Activated T-helper 1 cell treated with anti-CD3 and anti-CD28 coated beads, Interleukin-12 subunit alpha, Interleukin-12 subunit beta, Interleukin-2, Interleukin-4 antibody, amounts not matched to agents 30 ng/mL and 10 ng/mL and 1 ng/mL, durations not matched to agents 14 hours and 24 hours and 36 hours (primary cell): ENCODE measurements at regions not wholly inside any gene's neighbourhood (a gene's known extent, or its start where the extent isn't known, plus 50 kb on each side); places are given as distances from the start of the nearest gene placed in this dataset.

Source experiments
- DNase-seq: peaks from one replicate; pipeline ENCODE4 v3.0.0; 2021; ENCODE audit warnings: low spot score
- H3K27ac Mint-ChIP-seq: one replicate; pipeline ENCODE4 v1.8.0; 2021; ENCODE audit warnings: mild to moderate bottlenecking, mixed read lengths
- H3K27me3 Mint-ChIP-seq: one replicate; pipeline ENCODE4 v1.8.0; 2022; ENCODE audit warnings: mild to moderate bottlenecking, moderate library complexity, mixed read lengths; ENCODE audit not compliant: insufficient read depth
- H3K36me3 Mint-ChIP-seq: one replicate; pipeline ENCODE4 v1.8.0; 2021; ENCODE audit warnings: low read depth, mixed read lengths
- H3K4me1 Mint-ChIP-seq: one replicate; pipeline ENCODE4 v1.8.0; 2021; ENCODE audit warnings: low read depth, mixed read lengths
- H3K4me3 Mint-ChIP-seq: one replicate; pipeline ENCODE4 v1.8.0; 2021; ENCODE audit warnings: mild to moderate bottlenecking, moderate library complexity, mixed read lengths
- H3K9me3 Mint-ChIP-seq: one replicate; pipeline ENCODE4 v1.8.0; 2021; ENCODE audit warnings: mixed read lengths
- intact Hi-C: fragments of 100-400 bp; cut with micrococcal nuclease; formaldehyde crosslinking; loops from one replicate; pipeline ENCODE4 v1.15.1; 2024

GRCh38 chr4:62881901-62882300, 1527.3 kb downstream of the TECRL start:
- Mint-ChIP-seq H3K4me3 (no peak overlapping the region), H3K27ac (no peak overlapping the region), H3K27me3 (no peaks in the 10 kb centered on the region), H3K36me3 (no peaks in the 10 kb centered on the region), H3K9me3 (peaks cover 8% of the 10 kb centered on the region), H3K4me1 (no peaks in the 10 kb centered on the region)
- intact Hi-C loops, result no loop called here
- no peak for DNase-seq

- peaks cover 8% of the 10 kb centered on the region for H3K9me3 Mint-ChIP-seq
- no peaks in the 10 kb centered on the region for H3K27me3 Mint-ChIP-seq
- no peaks in the 10 kb centered on the region for H3K36me3 Mint-ChIP-seq
- no peak overlapping the region for H3K27ac Mint-ChIP-seq
- H3K4me3 Mint-ChIP-seq, result no peak overlapping the region
- DNase-seq, result no peak
- intact Hi-C loops, result no loop called here
- H3K4me1 Mint-ChIP-seq, result no peaks in the 10 kb centered on the region
These were observed 1528.0 kb downstream of the TECRL start for GRCh38 chr4:62881210-62881609.

- H3K27ac Mint-ChIP-seq, result no peak overlapping the region
- H3K4me1 Mint-ChIP-seq, result no peaks in the 10 kb centered on the region
- intact Hi-C loops, result no loop called here
These were observed 1536.4 kb downstream of the TECRL start for GRCh38 chr4:62872856-62873255.

GRCh38 chr4:62871078-62871477, 1538.2 kb downstream of the TECRL start:
- intact Hi-C loops, result no loop called here
- H3K36me3 Mint-ChIP-seq, result no peaks in the 10 kb centered on the region
- no peak overlapping the region for H3K4me3 Mint-ChIP-seq
- H3K4me1 Mint-ChIP-seq, result no peaks in the 10 kb centered on the region
- no peaks in the 10 kb centered on the region for H3K27me3 Mint-ChIP-seq
- no peak for DNase-seq
- H3K9me3 Mint-ChIP-seq, result peaks cover 6% of the 10 kb centered on the region
- H3K27ac Mint-ChIP-seq, result no peak overlapping the region

More at GRCh38 chr4:62872856-62873255, 1536.4 kb downstream of the TECRL start:
- DNase-seq, result no peak
- Mint-ChIP-seq H3K4me3 (no peak overlapping the region), H3K9me3 (peaks cover 7% of the 10 kb centered on the region), H3K27me3 (no peaks in the 10 kb centered on the region), H3K36me3 (no peaks in the 10 kb centered on the region)

GRCh38 chr4:62870451-62870850, 1538.8 kb downstream of the TECRL start:
- intact Hi-C loops, result no loop called here
- no peak overlapping the region for H3K4me3 Mint-ChIP-seq
- no peaks in the 10 kb centered on the region for H3K27me3 Mint-ChIP-seq
- H3K9me3 Mint-ChIP-seq, result peaks cover 7% of the 10 kb centered on the region
- H3K27ac Mint-ChIP-seq, result no peak overlapping the region
- H3K36me3 Mint-ChIP-seq, result no peaks in the 10 kb centered on the region
- no peak for DNase-seq
- H3K4me1 Mint-ChIP-seq, result no peaks in the 10 kb centered on the region

GRCh38 chr4:62865261-62865660, 1544.0 kb downstream of the TECRL start:
- H3K4me3 Mint-ChIP-seq, result no peak overlapping the region
- intact Hi-C loops, result no loop called here
- no peaks in the 10 kb centered on the region for H3K36me3 Mint-ChIP-seq
- DNase-seq, result no peak
- no peaks in the 10 kb centered on the region for H3K4me1 Mint-ChIP-seq
- no peaks in the 10 kb centered on the region for H3K27me3 Mint-ChIP-seq
- H3K27ac Mint-ChIP-seq, result no peak overlapping the region
- peaks cover 4% of the 10 kb centered on the region for H3K9me3 Mint-ChIP-seq

- H3K4me1 Mint-ChIP-seq, result no peaks in the 10 kb centered on the region
These were observed 1559.6 kb downstream of the TECRL start for GRCh38 chr4:62849696-62850095.

GRCh38 chr4:62835631-62836030, 1573.6 kb downstream of the TECRL start:
- H3K9me3 Mint-ChIP-seq, result peaks cover 26% of the 10 kb centered on the region
- DNase-seq, result no peak
- H3K4me3 Mint-ChIP-seq, result no peak overlapping the region
- intact Hi-C loops, result no loop called here
- no peak overlapping the region for H3K27ac Mint-ChIP-seq
- no peaks in the 10 kb centered on the region for H3K27me3 Mint-ChIP-seq
- H3K4me1 Mint-ChIP-seq, result no peaks in the 10 kb centered on the region
- no peaks in the 10 kb centered on the region for H3K36me3 Mint-ChIP-seq

More at GRCh38 chr4:62849696-62850095, 1559.6 kb downstream of the TECRL start:
- H3K27me3 Mint-ChIP-seq, result no peaks in the 10 kb centered on the region
- peaks cover 4% of the 10 kb centered on the region for H3K9me3 Mint-ChIP-seq
- no peak overlapping the region for H3K4me3 Mint-ChIP-seq
- intact Hi-C loops, result no loop called here
- no peaks in the 10 kb centered on the region for H3K36me3 Mint-ChIP-seq
- DNase-seq, result no peak
- H3K27ac Mint-ChIP-seq, result no peak overlapping the region

- no peak for DNase-seq
- Mint-ChIP-seq H3K9me3 (peaks cover 15% of the 10 kb centered on the region), H3K4me1 (no peaks in the 10 kb centered on the region), H3K36me3 (no peaks in the 10 kb centered on the region), H3K4me3 (no peak overlapping the region), H3K27me3 (no peaks in the 10 kb centered on the region), H3K27ac (no peak overlapping the region)
- intact Hi-C loops, result no loop called here
These were observed 1586.9 kb downstream of the TECRL start for GRCh38 chr4:62822306-62822705.

- intact Hi-C loops, result no loop called here
- Mint-ChIP-seq H3K36me3 (no peaks in the 10 kb centered on the region), H3K4me1 (no peaks in the 10 kb centered on the region), H3K9me3 (peaks cover 9% of the 10 kb centered on the region), H3K27me3 (no peaks in the 10 kb centered on the region), H3K4me3 (no peak overlapping the region), H3K27ac (no peak overlapping the region)
- DNase-seq, result no peak
These were observed 1592.7 kb downstream of the TECRL start for GRCh38 chr4:62816566-62816965.

- Mint-ChIP-seq H3K9me3 (peaks cover 4% of the 10 kb centered on the region), H3K36me3 (no peaks in the 10 kb centered on the region), H3K27ac (no peak overlapping the region), H3K27me3 (no peaks in the 10 kb centered on the region), H3K4me1 (no peaks in the 10 kb centered on the region), H3K4me3 (no peak overlapping the region)
- intact Hi-C loops, result no loop called here
- DNase-seq, result no peak
These were observed 1594.7 kb downstream of the TECRL start for GRCh38 chr4:62814510-62815047.

GRCh38 chr4:62806816-62807215, 1602.4 kb downstream of the TECRL start:
- DNase-seq, result no peak
- no peak overlapping the region for H3K27ac Mint-ChIP-seq
- H3K4me3 Mint-ChIP-seq, result no peak overlapping the region
- peaks cover 20% of the 10 kb centered on the region for H3K9me3 Mint-ChIP-seq
- no peaks in the 10 kb centered on the region for H3K27me3 Mint-ChIP-seq
- no peaks in the 10 kb centered on the region for H3K4me1 Mint-ChIP-seq
- no peaks in the 10 kb centered on the region for H3K36me3 Mint-ChIP-seq
- intact Hi-C loops, result no loop called here

GRCh38 chr4:62804075-62804474, 1603.9 kb downstream of the ADGRL3 start:
- intact Hi-C loops, result no loop called here
- no peak for DNase-seq
- Mint-ChIP-seq H3K9me3 (peaks cover 24% of the 10 kb centered on the region), H3K4me3 (no peak overlapping the region), H3K4me1 (no peaks in the 10 kb centered on the region), H3K27ac (no peak overlapping the region), H3K36me3 (no peaks in the 10 kb centered on the region), H3K27me3 (no peaks in the 10 kb centered on the region)

- Mint-ChIP-seq H3K9me3 (peaks cover 13% of the 10 kb centered on the region), H3K4me1 (no peaks in the 10 kb centered on the region), H3K27me3 (no peaks in the 10 kb centered on the region), H3K4me3 (no peak overlapping the region), H3K36me3 (no peaks in the 10 kb centered on the region), H3K27ac (no peak overlapping the region)
- intact Hi-C loops, result no loop called here
- no peak for DNase-seq
These were observed 1597.1 kb downstream of the ADGRL3 start for GRCh38 chr4:62797221-62797620.
